SH-SY5Y (cell line): ENCODE measurements at regions not wholly inside any gene's neighbourhood (a gene's known extent, or its start where the extent isn't known, plus 50 kb on each side); places are given as distances from the start of the nearest gene placed in this dataset.

ENCODE experiments used
- GATA2 ChIP-seq: IDR thresholded peaks from 2 replicates; pipeline ENCODE4 v1.6.1; 2011; ENCODE audit warnings: mild to moderate bottlenecking, low read depth, low read length
- GATA3 ChIP-seq: IDR thresholded peaks from 2 replicates; pipeline ENCODE4 v1.6.1; 2011; ENCODE audit warnings: low read depth, mild to moderate bottlenecking, low read length, moderate library complexity

GRCh38 chr1:38444770-38445442 is 398.3 kb upstream of the POU3F1 start:
- no peak for TF ChIP-seq GATA2
- TF ChIP-seq GATA3 = no peak
